PFSK-1 (cell line): ENCODE measurements at regions not wholly inside any gene's neighbourhood (a gene's known extent, or its start where the extent isn't known, plus 50 kb on each side); places are given as distances from the start of the nearest gene placed in this dataset.

Source experiments
- FOXP2 ChIP-seq: optimal IDR thresholded peaks from 2 replicates; pipeline ENCODE3; 2011; ENCODE audit warnings: borderline replicate concordance, control low read depth, inconsistent platforms; ENCODE audit not compliant: insufficient read depth; ENCODE audit errors: extremely low read length, extremely low read depth
- POLR2AphosphoS5 ChIP-seq: IDR thresholded peaks from 2 replicates; pipeline ENCODE4 v1.6.1; 2012; ENCODE audit warnings: low read depth, mild to moderate bottlenecking, control low read depth, low read length, moderate library complexity
- SIN3A ChIP-seq: IDR thresholded peaks from 2 replicates; pipeline ENCODE4 v1.6.1; 2012; ENCODE audit warnings: mild to moderate bottlenecking, low read length, moderate library complexity, borderline replicate concordance; ENCODE audit not compliant: insufficient read depth
- TAF1 ChIP-seq: IDR thresholded peaks from 2 replicates; pipeline ENCODE4 v1.6.1; 2012; ENCODE audit warnings: low read length, control low read depth, borderline replicate concordance; ENCODE audit not compliant: insufficient read depth
- TF ChIP-seq, protein P1 (sequence below), 2 experiments: IDR thresholded peaks; 2 replicates each; pipeline versions ENCODE4 v1.6.1 to v1.8.0; 2011 to 2012; ENCODE audit warnings: low read depth in 2 of 2, low read length in 2 of 2, control low read depth in 1 of 2, inconsistent platforms in 1 of 2, mild to moderate bottlenecking in 1 of 2, moderate library complexity in 1 of 2; ENCODE audit not compliant: insufficient read depth in 1 of 2

DNA sequence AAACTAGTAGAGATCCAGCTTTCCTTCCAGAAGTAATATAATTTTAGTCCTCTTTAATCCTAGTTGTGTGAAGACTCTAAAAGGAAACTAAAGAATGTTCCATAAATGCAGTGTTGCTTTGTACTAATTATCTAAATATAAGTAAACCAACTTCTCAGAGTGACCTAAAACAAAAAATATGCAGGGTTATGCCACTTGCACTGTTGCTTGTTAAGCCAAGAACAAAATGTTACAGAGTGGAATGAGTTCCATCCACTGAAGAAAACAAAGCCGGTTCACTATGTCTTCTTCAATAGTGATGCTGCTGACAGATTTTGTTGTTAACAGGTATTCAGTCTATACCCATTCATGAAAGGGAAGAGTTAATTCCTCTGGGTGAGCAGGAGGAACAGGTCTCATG, 252.0 kb upstream of the DIAPH2 start:
- TF ChIP-seq POLR2AphosphoS5 (no peak), TAF1 (no peak), SIN3A (no peak), FOXP2 (no peak)
- TF ChIP-seq, protein P1, sequence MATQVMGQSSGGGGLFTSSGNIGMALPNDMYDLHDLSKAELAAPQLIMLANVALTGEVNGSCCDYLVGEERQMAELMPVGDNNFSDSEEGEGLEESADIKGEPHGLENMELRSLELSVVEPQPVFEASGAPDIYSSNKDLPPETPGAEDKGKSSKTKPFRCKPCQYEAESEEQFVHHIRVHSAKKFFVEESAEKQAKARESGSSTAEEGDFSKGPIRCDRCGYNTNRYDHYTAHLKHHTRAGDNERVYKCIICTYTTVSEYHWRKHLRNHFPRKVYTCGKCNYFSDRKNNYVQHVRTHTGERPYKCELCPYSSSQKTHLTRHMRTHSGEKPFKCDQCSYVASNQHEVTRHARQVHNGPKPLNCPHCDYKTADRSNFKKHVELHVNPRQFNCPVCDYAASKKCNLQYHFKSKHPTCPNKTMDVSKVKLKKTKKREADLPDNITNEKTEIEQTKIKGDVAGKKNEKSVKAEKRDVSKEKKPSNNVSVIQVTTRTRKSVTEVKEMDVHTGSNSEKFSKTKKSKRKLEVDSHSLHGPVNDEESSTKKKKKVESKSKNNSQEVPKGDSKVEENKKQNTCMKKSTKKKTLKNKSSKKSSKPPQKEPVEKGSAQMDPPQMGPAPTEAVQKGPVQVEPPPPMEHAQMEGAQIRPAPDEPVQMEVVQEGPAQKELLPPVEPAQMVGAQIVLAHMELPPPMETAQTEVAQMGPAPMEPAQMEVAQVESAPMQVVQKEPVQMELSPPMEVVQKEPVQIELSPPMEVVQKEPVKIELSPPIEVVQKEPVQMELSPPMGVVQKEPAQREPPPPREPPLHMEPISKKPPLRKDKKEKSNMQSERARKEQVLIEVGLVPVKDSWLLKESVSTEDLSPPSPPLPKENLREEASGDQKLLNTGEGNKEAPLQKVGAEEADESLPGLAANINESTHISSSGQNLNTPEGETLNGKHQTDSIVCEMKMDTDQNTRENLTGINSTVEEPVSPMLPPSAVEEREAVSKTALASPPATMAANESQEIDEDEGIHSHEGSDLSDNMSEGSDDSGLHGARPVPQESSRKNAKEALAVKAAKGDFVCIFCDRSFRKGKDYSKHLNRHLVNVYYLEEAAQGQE (IDR thresholded peaks at IDR 0.05; ENCODE audit: insufficient read depth in 1 of 2, low read depth in 2 of 2, low read length in 2 of 2): no peak

DNA sequence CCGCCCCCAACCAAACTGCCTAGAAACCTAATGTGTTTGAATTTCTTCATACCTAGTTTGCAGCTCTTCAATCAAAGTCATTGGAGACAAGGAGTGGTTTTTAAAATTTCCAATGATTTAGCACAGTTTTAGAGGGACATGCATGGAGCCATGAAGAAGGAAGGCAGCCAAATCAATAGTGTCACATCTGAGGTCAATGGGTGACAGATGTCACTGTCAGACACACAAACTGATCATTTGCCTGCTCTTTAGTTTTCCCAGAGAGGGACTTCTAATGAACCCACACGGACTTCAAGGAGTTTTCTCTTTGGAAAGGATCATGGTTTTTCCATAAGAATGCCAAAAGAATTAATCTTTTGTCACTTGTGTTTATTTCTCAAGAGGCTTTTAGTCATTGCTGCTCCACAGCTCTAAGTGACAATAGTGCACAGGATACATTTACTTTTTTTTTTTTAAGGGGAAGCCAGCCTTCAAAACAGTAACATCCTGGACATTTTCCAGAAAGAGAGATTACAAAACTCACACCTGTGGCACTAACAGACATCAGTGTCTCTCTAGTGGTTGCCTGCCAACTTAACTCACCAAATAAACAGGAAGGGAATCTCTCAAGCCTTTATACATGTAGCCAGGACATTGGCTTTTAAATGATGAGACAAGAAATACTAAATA, 251.1 kb upstream of the DIAPH2 start:
- TF ChIP-seq, protein P1 (IDR thresholded peaks at IDR 0.05; ENCODE audit: insufficient read depth in 1 of 2, low read depth in 2 of 2, low read length in 2 of 2): no peak
- no peak for TF ChIP-seq POLR2AphosphoS5
- TF ChIP-seq FOXP2: no peak

DNA sequence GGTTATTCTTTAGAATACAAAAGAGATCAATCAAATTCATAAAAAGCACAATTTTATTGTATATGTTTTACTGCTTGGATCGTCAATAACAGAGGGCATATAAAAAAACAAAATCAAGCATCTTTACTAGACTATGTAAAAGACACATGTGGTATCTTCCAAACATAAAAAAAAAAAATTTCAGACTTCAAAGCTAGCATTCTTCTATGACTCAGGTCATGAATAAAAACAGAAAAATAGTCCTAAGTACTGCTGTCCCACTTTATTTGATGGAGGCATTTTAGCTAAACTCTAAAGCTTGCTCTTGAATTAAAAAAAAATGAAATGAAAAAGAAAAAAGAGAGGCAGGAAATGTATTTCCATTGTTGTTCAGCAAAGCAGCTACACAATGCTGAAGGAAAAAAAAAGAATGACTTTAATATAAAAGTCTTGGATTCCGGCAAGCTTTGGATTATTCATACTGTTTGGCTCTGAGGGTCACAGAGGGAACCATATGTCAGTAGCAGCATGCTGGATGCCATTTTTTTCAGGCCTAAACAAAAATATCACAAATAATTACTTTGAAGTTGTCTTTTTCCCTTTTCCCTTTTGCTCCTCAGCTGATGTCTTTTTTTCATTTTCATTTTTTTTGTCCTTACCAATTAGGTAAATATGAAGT, 249.1 kb upstream of the DIAPH2 start:
- TF ChIP-seq TAF1 (no peak), FOXP2 (no peak), POLR2AphosphoS5 (no peak), SIN3A (no peak)
- TF ChIP-seq, protein P1 (IDR thresholded peaks at IDR 0.05; ENCODE audit: insufficient read depth in 1 of 2, low read depth in 2 of 2, low read length in 2 of 2): no peak

DNA sequence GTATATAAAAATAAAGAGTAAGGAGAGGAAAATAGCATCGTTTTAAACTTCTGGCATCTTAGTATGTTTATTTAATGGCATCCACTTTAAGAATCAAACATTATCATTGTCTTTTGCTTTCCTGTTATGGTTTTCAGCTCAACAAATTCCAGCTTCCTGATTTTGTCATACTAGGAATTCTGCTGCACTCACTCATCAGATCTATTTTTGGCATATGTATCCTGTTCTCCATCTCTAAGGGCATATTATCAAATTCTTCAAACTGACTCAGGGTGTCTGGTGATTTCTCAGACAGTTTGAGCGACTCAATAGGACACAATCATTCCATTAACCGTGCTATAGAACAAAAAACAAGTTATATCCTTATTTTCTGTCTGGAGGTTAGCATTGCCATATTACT, 248.5 kb upstream of the DIAPH2 start:
- TF ChIP-seq TAF1: no peak
- TF ChIP-seq, protein P1 (IDR thresholded peaks at IDR 0.05; ENCODE audit: insufficient read depth in 1 of 2, low read depth in 2 of 2, low read length in 2 of 2): no peak
- no peak for TF ChIP-seq POLR2AphosphoS5
- TF ChIP-seq SIN3A: no peak
- no peak for TF ChIP-seq FOXP2

DNA sequence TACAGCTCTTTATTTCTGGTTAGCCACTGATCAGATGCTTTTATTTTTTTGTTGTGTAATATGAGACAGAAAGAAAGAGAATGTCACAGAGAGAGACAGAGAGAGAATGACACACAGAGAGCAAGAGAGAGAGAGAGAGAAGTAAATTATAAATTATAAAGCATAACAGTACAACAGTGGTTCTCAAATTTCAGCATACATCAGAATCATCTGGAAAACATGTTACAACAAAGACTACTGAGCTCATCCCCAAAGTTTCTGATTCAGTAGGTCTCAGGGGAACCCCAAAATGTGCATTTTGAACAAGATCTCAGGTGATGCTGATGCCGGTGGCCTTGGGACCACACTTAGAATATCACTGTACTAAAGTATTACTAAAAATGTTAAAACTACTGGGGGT, 245.8 kb upstream of the DIAPH2 start:
- TF ChIP-seq SIN3A (no peak), POLR2AphosphoS5 (no peak), TAF1 (no peak), FOXP2 (no peak)
- TF ChIP-seq, protein P1 (IDR thresholded peaks at IDR 0.05; ENCODE audit: insufficient read depth in 1 of 2, low read depth in 2 of 2, low read length in 2 of 2): no peak
